Neural crest cell (in vitro differentiated cells): ENCODE measurements at regions not wholly inside any gene's neighbourhood (a gene's known extent, or its start where the extent isn't known, plus 50 kb on each side); places are given as distances from the start of the nearest gene placed in this dataset.

Source experiments
- DNase-seq: peaks from one replicate; pipeline ENCODE4 v3.0.0; 2021; ENCODE audit warnings: low read depth, mixed read lengths, low spot score
- H3K27ac Mint-ChIP-seq: one replicate; pipeline ENCODE4 v1.8.0; 2021; ENCODE audit warnings: mild to moderate bottlenecking, mixed read lengths; ENCODE audit not compliant: unreplicated experiment
- H3K27me3 Mint-ChIP-seq: 2 replicates; pipeline ENCODE4 v1.8.0; 2021; ENCODE audit warnings: low read depth, mild to moderate bottlenecking, mixed read lengths
- H3K36me3 Mint-ChIP-seq: 2 replicates; pipeline ENCODE4 v1.8.0; 2021; ENCODE audit warnings: low read depth, mild to moderate bottlenecking, mixed read lengths
- H3K4me1 Mint-ChIP-seq: 2 replicates; pipeline ENCODE4 v1.8.0; 2021; ENCODE audit warnings: mixed read lengths
- H3K4me3 Mint-ChIP-seq: one replicate; pipeline ENCODE4 v1.8.0; 2021; ENCODE audit warnings: mild to moderate bottlenecking, mixed read lengths
- H3K9me3 Mint-ChIP-seq: 2 replicates; pipeline ENCODE4 v1.8.0; 2021; ENCODE audit warnings: mixed read lengths
- CTCF ChIP-seq: fragments of 200-600 bp; sonication (generic); conservative IDR thresholded peaks from 2 replicates; pipeline ENCODE4 v1.5.0; 2021; ENCODE audit warnings: antibody characterized with exemption, mild to moderate bottlenecking

- H3K4me1 Mint-ChIP-seq = peaks cover 16% of the 10 kb centered on the region
- no peak overlapping the region for H3K4me3 Mint-ChIP-seq
- no peak overlapping the region for H3K27ac Mint-ChIP-seq
- no peak for TF ChIP-seq CTCF
- H3K27me3 Mint-ChIP-seq = no peaks in the 10 kb centered on the region
- H3K36me3 Mint-ChIP-seq = no peaks in the 10 kb centered on the region
- no peaks in the 10 kb centered on the region for H3K9me3 Mint-ChIP-seq
- no peak for DNase-seq
Measured at GRCh38 chr12:114911196-114911595, 227.2 kb upstream of the TBX3 start.

GRCh38 chr12:114904254-114905003 lies 220.5 kb upstream of the TBX3 start:
- no peaks in the 10 kb centered on the region for H3K9me3 Mint-ChIP-seq
- no peak overlapping the region for H3K27ac Mint-ChIP-seq
- TF ChIP-seq CTCF = no peak
- H3K27me3 Mint-ChIP-seq = no peaks in the 10 kb centered on the region
- no peak for DNase-seq
- no peaks in the 10 kb centered on the region for H3K36me3 Mint-ChIP-seq
- no peak overlapping the region for H3K4me3 Mint-ChIP-seq
- no peaks in the 10 kb centered on the region for H3K4me1 Mint-ChIP-seq

- H3K27me3 Mint-ChIP-seq = no peaks in the 10 kb centered on the region
- H3K36me3 Mint-ChIP-seq = no peaks in the 10 kb centered on the region
- H3K4me3 Mint-ChIP-seq = no peak overlapping the region
- no peaks in the 10 kb centered on the region for H3K4me1 Mint-ChIP-seq
- DNase-seq = no peak
- H3K27ac Mint-ChIP-seq = no peak overlapping the region
- no peak for TF ChIP-seq CTCF
- no peaks in the 10 kb centered on the region for H3K9me3 Mint-ChIP-seq
Measured at GRCh38 chr12:114903083-114903691, 219.2 kb upstream of the TBX3 start.

- Mint-ChIP-seq H3K36me3 (no peaks in the 10 kb centered on the region), H3K27me3 (no peaks in the 10 kb centered on the region), H3K4me3 (no peak overlapping the region), H3K27ac (no peak overlapping the region), H3K4me1 (no peaks in the 10 kb centered on the region), H3K9me3 (no peaks in the 10 kb centered on the region)
- no peak for TF ChIP-seq CTCF
- no peak for DNase-seq
Measured at GRCh38 chr12:114902665-114903064, 218.7 kb upstream of the TBX3 start.

GRCh38 chr12:114901316-114901715 lies 217.3 kb upstream of the TBX3 start:
- no peaks in the 10 kb centered on the region for H3K9me3 Mint-ChIP-seq
- no peak for DNase-seq
- H3K36me3 Mint-ChIP-seq = no peaks in the 10 kb centered on the region
- no peak overlapping the region for H3K4me3 Mint-ChIP-seq
- no peaks in the 10 kb centered on the region for H3K27me3 Mint-ChIP-seq
- H3K4me1 Mint-ChIP-seq = no peaks in the 10 kb centered on the region
- H3K27ac Mint-ChIP-seq = no peak overlapping the region
- TF ChIP-seq CTCF = no peak
